Head of caudate nucleus (tissue), 42 donors: ENCODE measurements at regions not wholly inside any gene's neighbourhood (a gene's known extent, or its start where the extent isn't known, plus 50 kb on each side); places are given as distances from the start of the nearest gene placed in this dataset.
"Not testable (repeated sequence)": the region's sequence is repeated elsewhere in the genome, so short reads cannot be mapped to it uniquely, and the experiment has no call there.

Experiments used
- DNase-seq, 42 donors: peaks; one replicate each; pipeline versions ENCODE4 v3.0.0 to v3.0.0-alpha.2; 2020 to 2021; ENCODE audit warnings: mixed read lengths in 7 of 42
- intact Hi-C: fragments of 100-400 bp; cut with DNase I; formaldehyde crosslinking; loops from one replicate; pipeline ENCODE4 v1.15.0; 2022

DNA sequence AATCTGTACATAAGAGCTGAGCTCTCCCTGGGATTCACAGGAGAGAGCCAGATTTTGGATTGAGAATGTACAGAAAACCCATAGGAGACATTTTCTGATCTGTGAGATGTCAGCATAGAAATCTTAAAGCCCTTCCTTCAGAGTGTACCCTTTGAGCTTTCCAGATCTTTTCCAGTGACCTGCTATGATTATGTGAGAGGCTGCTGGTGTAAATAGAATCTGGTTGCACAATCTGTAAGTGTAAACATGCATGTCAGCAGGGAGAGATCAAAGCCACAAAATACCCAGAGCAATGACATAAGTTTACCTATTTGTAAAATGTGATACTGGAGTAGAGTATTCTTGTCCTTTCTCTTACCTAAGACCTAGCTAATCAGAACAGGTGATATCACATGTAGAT lies 471.9 kb downstream of the FOXD4L5 start:
- DNase-seq, intact Hi-C loops: not testable (repeated sequence)

- DNase-seq, intact Hi-C loops: not testable (repeated sequence)
These were observed 506.3 kb downstream of the FOXD4L5 start for GRCh38 chr9:64778667-64779066.

DNA sequence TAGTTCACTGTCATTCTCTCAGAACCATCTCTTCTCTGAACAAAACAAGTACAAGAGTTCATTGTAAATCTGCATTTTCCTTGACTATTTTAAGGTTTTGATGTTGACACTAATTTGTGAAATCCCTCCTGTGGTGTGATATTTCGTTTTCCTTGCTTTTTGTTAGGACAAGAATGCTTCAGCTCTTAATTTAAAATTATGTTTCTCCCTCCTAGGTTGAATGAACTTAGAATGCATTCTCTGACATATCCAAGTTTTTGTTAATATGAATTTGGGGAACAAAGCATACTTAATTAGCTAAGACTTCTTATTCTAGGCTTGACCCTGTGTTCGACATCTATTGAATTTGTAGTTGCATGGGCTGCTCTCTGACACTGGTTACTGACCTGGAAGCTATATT lies 508.7 kb downstream of the FOXD4L5 start:
- DNase-seq = not testable (repeated sequence)

DNA sequence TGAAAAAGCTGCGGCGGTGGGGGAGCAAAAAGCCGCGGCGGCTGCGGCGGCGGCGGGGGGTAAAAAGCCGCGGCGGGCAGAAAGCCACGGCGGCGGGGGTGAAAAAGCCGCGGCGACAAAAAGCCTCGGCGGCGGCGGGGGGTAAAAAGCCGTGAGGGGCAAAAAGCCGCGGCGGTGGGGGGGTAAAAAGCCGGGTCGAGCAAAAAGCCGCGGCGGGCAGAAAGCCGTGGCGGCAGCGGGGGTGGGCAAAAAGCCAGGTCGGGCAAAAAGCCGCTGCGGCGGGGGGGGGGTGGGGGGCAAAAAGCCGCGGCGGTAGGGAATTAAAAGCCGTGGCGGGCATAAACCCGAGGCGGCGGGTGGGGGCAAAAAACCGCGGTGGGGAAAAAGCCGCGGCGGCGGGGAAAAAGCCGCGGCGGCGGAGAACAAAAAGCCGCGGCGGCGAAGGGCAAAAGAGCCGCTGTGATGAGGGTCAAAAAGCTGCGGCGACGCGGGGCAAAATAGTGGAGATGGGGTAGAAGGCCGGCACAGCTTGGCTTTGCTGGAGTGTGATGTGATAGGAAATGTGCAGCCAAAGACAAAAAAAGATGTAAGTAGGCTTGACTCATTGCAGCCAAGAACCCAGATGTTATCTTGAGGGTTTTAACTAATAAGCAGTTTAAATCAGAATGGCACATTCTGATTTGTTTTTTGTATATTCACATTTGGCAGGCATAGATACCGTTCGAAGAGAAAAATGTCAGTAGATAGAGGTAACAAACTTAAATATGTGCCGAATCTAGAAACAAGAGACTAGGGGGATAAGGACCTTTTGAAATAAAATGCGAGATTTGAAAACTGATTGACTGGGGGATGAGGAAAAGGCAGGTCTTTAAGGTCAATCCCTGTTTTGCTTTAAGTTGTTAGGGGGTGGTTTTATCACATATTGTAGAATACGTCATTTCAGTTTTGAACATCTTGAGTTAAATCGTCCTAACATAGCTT lies 509.9 kb downstream of the FOXD4L5 start:
- DNase-seq = peak in 26 of 42 donors; percentile 2 to 43 (median 14)
- intact Hi-C loops = not testable (repeated sequence)

More for the DNA sequence above, 508.7 kb downstream of the FOXD4L5 start:
- intact Hi-C loops = not testable (repeated sequence)

DNA sequence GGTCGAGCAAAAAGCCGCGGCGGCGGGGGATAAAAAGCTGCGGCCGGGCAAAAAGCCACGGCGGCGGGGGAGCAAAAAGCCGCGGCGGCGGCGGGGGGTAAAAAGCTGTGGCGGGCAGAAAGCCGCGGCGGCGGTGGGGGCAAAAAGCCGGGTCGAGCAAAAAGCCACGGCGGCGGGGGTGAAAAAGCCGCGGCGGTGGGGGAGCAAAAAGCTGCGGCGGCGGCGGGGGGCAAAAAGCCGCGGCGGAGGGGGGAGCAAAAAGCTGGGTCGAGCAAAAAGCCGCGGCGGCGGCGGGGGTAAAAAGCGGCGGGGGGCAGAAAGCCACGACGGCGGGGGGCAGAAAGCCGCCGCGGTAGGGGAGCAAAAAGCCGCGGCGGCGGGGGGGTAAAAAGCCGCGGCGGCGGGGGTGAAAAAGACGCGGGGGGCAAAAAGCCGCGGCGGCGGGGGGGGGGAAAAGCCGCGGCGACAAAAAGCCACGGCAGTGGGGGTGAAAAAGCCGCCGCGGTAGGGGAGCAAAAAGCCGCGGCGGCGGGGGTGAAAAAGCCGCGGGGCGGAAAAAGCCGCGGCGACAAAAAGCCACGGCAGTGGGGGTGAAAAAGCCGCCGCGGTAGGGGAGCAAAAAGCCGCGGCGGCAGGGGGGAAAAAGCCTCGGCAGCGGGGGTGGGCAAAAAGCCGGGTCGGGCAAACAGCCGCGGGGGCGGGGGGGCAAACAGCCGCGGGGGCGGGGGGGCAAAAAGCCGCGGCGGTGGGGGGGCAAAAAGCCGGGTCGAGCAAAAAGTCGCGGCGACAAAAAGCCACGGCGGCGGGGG lies 510.8 kb downstream of the FOXD4L5 start:
- intact Hi-C loops = not testable (repeated sequence)
- DNase-seq = peak in 6 of 42 donors; percentile 1 to 33 (median 12)

- DNase-seq = peak in 22 of 42 donors; percentile 1 to 44 (median 7)
- intact Hi-C loops = no loop called here
These were observed 511.5 kb downstream of the FOXD4L5 start for GRCh38 chr9:64773491-64773931.

DNA sequence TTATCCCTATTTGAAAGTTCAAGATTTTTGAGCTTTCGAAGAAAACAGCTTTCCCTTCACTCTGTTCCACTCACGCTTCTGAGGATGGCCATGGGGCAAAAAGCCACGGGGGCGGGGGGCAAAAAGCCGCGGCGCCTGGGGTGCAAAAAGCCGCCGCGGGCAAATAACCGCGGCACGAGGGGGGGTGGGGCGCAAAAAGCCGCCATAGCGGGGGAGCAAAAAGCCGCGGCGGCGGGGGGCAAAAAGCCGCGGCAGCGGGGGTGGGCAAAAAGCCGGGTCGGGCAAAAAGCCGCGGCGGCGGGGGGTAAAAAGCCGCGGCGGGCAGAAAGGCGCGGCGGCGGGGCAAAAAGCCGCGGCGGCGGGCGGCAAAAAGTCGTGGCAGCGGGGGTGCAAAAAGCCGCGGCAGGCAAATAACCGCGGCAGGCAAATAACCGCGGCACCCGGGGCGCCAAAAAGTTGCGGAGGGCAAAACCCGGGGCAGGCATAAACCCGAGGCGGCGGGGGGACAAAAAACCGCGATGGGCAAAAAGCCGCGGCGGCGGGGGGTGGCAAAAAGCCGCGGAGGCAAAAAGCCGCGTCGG lies 512.2 kb downstream of the FOXD4L5 start:
- intact Hi-C loops = not testable (repeated sequence)
- DNase-seq = peak in 8 of 42 donors; percentile 4 to 28 (median 14)

DNA sequence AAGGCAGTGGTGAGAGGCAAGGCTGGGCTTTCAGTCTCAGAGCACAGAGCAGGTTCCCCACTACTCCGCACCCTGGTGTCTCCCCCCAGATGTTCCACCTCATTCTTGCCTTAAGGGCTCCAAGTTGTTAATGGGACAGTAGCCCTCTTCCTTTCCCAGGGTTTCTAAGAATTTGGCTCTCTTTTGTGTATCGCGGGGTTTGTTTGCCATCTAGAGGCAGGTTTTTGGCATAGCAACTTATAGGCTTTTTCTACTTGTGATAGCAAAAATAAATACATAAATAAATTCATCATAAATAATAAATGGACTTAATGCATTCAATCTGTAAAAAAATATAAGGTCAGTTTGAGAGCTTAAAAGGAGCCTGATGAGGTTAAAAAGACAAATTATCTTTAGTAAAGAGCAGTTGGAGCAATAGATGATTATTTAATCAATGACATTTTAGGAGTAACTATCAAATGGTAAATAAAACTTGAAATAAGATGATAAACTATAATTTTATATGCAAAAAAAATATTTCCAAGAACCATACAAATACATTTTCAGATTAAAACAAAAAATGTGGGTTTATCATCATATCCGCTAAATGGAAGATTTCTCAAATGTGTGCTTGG lies 512.8 kb downstream of the FOXD4L5 start:
- intact Hi-C loops = not testable (repeated sequence)
- peak in 10 of 42 donors; percentile 1 to 45 (median 13) for DNase-seq
